ENCODE measurements at regions not wholly inside any gene's neighbourhood (a gene's known extent, or its start where the extent isn't known, plus 50 kb on each side); places are given as distances from the start of the nearest gene placed in this dataset.

DNA sequence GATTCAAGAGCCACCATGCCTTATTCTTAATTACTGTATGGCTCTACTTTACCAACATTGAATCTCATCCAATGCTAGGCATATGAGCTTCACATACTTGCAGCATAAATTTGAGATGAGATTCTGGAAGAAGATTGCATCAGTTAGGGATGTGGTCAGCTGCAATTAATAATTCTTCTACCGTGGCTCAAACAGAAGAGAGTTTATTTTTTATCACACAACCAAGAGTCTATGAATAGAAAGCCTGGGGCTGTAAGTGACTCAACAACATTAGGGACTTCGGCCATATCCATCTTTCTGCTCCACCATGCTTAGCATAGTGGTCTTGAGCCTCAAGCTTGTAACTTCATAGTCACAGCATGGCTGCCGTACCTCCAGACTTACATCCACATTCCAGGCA is 179.4 kb upstream of the IRX6 start:
- TF ChIP-seq, protein P1, sequence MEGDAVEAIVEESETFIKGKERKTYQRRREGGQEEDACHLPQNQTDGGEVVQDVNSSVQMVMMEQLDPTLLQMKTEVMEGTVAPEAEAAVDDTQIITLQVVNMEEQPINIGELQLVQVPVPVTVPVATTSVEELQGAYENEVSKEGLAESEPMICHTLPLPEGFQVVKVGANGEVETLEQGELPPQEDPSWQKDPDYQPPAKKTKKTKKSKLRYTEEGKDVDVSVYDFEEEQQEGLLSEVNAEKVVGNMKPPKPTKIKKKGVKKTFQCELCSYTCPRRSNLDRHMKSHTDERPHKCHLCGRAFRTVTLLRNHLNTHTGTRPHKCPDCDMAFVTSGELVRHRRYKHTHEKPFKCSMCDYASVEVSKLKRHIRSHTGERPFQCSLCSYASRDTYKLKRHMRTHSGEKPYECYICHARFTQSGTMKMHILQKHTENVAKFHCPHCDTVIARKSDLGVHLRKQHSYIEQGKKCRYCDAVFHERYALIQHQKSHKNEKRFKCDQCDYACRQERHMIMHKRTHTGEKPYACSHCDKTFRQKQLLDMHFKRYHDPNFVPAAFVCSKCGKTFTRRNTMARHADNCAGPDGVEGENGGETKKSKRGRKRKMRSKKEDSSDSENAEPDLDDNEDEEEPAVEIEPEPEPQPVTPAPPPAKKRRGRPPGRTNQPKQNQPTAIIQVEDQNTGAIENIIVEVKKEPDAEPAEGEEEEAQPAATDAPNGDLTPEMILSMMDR (IDR thresholded peaks at IDR 0.05) = no peak
- TF ChIP-seq EP300 (IDR thresholded peaks at IDR 0.05) = no peak
- no peak for TF ChIP-seq POLR2AphosphoS5 (IDR thresholded peaks at IDR 0.05)
